Retina (tissue), 1 donor: ENCODE measurements at regions not wholly inside any gene's neighbourhood (a gene's known extent, or its start where the extent isn't known, plus 50 kb on each side); places are given as distances from the start of the nearest gene placed in this dataset.

Experiments
- DNase-seq: peaks from one replicate; pipeline ENCODE4 v3.0.0-alpha.2; 2016

- DNase-seq = no peak
Measured at GRCh38 chr18:51603111-51603510, 405.6 kb upstream of the MEX3C start.

DNA sequence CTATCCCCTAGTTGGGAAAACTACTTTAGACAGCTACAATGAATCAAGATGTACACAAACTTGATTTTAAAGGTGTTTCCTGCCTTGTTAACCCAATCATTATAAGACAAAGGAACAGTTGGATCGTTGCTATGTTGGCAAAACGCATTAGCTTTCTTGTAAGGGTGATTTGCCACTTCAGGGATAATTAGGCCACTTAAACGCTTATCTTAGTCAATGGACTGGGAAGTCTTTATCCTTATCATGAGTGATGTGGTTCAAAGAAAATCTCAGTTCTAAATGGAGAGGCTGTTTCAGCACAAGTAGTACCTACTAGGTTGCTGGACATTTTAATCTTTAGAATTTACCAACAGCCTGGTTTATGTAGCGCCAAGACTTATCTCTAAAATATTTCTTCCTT is 406.1 kb upstream of the MEX3C start:
- DNase-seq = peak; percentile 9

GRCh38 chr18:51610481-51610880 is 413.0 kb upstream of the MEX3C start:
- DNase-seq = peak; percentile 60

DNA sequence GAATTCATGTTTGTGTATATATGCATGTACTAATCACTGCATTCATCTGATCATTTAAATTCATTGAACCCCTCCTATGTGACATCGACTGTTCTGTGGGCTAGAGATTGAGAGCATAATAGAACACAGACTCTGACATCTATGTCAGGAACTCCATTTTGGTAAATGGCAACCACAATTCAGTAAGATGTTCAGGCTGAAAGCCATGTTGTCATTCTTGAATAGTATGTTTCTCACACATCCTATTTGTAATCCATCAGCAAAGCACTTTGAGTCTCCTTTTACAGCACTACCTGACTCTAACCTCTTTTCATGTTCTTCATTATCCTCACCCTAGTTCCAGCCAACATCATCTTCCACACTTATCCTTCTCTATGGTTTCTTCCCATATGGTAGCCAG is 413.8 kb upstream of the MEX3C start:
- DNase-seq = no peak

- no peak for DNase-seq
Measured at GRCh38 chr18:51614033-51614432, 416.6 kb upstream of the MEX3C start.

GRCh38 chr18:51614967-51615571 is 417.6 kb upstream of the MEX3C start:
- DNase-seq = no peak

DNA sequence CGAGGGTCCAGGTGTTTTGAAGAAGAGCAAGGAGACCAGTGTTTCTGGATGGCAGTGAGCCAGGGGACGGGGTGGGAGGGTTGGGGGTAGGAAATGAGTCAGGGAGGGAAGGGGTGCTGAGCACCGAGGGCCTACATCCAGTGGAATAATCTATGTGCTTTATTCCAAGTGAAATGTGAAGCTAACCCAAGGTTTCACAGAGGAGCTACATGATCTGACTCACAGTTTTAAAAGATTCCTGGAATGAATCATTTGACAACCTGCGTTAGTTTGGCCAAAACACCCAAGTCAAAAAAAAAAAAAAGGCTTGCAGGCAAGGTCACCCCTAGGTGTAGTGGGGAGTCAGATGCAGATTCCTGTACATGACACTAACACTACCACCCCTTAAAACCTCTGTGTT is 419.7 kb upstream of the MEX3C start:
- no peak for DNase-seq

DNA sequence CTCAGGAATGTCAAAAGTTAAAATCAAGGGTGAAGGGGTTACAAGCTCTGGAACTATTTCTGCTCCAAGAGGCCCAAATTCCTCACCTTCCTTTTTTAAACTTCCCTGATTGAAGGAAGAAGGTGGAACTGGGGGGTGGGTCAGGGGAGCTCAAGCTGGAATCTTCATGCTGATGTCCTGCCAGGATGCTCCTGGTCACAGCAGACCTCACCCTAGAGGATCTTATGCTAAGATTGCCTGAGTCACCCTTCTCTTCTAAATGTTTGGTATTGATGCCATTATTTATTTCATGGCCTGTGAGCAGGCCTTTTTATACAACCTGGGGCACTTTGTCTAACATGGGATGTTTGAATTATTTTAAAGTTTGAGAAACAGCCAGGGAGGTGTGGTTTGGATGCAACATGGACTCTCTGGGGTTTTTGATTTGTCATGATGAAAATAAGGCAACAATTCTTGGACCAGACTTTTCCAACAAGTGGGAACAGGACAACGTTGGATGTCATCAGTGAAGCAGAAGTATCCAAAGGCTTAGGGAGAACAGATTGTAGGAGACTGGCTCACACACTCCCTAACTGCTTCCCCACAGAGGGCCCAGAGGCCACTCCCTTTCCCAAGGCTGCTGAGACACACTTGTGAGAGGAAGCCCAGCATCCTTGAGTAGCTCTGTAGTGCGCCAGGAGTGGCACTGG is 420.2 kb upstream of the MEX3C start:
- DNase-seq = no peak

GRCh38 chr18:51619283-51619682 is 421.8 kb upstream of the MEX3C start:
- DNase-seq = no peak

DNA sequence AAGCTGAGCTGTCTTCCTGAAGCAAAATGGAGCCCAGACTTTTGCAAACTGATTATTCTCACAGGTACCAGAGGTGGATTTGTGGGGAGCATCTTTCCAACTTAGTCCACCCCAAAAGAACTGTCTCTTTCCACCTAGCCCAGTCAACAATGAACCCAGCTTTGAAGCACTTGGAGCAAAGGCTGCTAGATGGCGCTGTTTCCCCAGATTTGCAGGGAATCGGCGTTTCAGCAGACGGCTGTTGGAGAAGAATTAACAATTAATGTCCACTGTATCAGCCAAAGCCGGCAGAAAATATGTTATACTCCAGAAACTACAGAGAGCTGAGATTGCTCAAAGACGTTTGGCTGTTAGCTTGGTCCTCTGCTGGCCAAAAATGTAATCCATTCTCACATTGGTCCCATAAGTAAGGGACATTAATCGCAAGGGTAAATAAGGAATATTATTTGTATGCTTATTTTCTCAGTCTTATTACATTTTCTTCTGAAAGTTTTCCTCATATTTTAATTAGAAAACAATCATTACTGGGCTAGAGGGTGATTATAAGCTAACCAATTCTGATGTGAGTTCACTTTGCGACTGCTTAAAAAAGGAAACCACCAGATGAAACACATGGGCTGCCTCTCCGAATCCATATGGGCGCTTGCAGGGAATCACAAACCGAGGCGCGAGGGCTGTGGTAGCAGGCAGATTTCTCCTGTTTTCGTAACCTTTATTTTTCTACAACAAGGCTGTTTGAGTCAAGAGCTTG is 423.8 kb upstream of the MEX3C start:
- DNase-seq = peak; percentile 77

- DNase-seq = peak; percentile 62
Measured at GRCh38 chr18:51621864-51622160, 424.3 kb upstream of the MEX3C start.

GRCh38 chr18:51622702-51623101 is 425.2 kb upstream of the MEX3C start:
- DNase-seq = peak; percentile 64

DNA sequence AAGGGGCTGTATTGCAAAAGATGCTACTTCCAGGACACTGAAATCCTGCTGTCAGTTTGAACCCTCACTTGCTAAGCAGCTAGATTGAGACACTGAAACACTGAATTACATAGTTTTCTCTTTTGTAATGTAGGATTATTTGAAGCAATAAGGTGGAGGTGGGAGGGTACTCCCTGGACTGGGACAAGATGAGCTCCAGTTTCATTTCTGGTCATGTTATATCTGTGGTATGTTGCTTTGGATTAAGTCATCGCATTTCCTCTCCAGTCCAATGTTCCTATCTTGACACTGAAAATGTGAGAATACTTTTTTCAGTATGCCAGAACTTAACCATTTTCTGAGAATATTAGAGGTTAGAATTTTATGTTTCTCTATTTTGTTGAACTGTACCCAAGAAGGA is 426.2 kb upstream of the MEX3C start:
- DNase-seq = no peak

- no peak for DNase-seq
Measured at GRCh38 chr18:51630706-51631105, 433.2 kb upstream of the MEX3C start.

GRCh38 chr18:51637881-51638280 is 440.4 kb upstream of the MEX3C start:
- no peak for DNase-seq

DNA sequence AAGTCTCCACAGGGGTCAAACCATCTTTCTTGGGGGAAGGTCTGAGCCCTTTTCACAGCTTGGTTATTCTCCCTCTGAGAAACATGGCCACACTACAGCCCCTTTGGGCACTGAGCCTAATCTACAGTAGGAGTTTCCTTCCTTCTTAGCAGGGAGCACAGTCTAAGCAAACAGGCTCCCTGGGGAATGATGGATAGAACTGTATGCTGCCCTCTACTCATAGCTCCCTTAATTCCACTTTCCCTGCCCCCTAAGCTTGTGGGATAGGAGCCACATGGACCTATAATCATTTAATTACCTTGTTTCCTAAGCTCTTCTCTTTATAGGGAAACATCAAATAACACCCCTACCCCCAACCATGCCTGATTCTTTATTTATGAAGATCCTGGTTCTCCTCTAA is 442.1 kb upstream of the MEX3C start:
- no peak for DNase-seq

DNA sequence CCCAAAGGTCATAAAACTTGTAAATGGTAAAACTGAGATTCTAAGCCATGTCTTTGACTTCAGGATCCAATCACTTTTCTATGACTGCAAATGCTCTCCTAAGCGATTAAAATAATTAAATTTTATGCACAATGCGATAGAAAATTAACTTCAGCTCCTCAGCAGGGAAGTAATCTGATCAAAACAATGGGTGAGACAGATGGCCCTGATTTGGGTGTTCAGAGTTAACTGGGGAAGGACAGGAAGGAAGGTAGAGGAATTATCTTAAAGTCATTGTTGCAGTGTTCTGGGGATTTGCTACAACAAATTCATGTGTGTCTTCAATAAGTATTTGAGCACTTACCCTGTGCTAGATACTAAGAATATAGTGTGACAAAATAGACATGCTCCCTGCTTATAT is 446.0 kb upstream of the MEX3C start:
- DNase-seq = no peak

DNA sequence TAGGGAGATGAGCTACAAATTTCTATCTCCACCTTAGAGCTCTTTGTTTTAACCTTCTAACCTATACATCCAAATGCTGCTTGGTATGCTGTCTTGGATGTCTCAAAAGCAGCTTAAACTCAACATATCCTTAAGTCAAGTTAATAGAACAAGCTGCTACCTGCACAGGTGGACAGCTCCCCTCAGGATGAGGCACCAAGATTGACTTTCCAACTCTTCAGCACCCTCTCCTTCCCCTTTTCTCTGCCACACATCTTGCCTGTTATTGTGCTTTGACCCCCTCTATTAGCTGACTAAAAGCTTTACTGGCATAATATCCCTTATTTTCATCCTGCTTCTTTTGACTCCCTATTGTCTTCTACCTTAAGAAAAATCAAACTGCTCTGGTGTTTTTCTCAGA is 448.1 kb upstream of the MEX3C start:
- DNase-seq = no peak

DNA sequence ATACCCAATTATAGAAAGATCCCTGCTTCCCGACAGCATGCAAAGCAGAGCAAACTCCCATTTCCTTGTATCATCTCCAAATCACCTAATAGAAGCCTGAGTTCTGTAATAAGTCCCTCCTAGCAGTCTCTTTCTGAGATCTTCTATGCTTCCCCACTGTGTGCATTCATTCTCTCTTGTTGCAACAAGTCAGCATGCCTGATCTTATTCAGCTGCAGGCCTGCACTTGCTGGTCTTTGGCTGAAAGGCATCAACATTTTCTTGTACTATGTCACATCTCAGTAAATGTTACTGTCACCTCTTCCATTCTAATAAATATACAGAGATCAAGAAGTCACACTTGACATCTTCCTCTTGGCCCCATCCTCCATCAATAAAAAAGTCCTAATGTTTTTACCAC is 449.9 kb upstream of the MEX3C start:
- DNase-seq = no peak

GRCh38 chr18:51647942-51648341 is 450.5 kb upstream of the MEX3C start:
- no peak for DNase-seq

GRCh38 chr18:51649796-51650195 is 452.3 kb upstream of the MEX3C start:
- DNase-seq = no peak

GRCh38 chr18:51651761-51652160 is 454.3 kb upstream of the MEX3C start:
- DNase-seq = no peak

- no peak for DNase-seq
Measured at GRCh38 chr18:51653507-51654213, 456.2 kb upstream of the MEX3C start.
